Fibroblast of skin of right quadriceps (primary cell): ENCODE measurements at regions not wholly inside any gene's neighbourhood (a gene's known extent, or its start where the extent isn't known, plus 50 kb on each side); places are given as distances from the start of the nearest gene placed in this dataset.
A peak's percentile ranks its signal among the peaks of the same experiment; 100 is the strongest.
"Not testable (repeated sequence)": the region's sequence is repeated elsewhere in the genome, so short reads cannot be mapped to it uniquely, and the experiment has no call there.

Experiments used
- DNase-seq: peaks from one replicate; pipeline ENCODE4 v3.0.0-alpha.2; 2013

DNA sequence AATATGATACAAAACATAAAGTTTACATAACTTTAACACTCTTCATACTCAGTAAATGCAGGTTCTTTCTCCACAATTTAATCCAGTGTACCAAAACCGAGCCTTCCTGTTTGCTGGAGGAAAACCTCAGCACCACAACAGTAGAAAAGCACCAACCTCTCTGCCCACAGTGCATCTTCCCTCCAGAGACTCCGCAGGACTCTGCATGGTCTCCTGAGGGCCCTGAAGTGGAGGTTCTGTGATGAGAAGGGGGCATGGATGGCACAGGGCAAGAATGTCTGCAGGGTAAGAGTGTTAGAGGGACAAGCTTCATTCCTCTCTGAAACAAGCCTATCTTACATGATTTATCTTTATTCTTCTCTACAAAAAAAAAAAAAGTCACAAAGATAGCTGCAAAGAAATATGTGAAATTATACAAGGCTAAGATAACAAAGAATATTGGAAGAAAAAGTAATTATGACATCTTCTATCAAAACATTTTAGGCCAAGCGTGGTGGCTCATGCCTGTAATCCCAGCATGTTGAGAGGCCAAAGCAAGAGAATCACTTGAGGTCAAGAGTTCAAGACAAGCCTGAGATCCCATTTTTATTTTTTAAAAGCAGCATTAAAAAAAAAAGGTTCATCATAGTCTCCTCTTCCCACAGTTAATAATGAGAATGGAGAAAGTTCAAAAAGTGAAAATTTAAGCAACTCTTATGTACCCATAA is 102.0 kb downstream of the VPREB1 start:
- no peak for DNase-seq

DNA sequence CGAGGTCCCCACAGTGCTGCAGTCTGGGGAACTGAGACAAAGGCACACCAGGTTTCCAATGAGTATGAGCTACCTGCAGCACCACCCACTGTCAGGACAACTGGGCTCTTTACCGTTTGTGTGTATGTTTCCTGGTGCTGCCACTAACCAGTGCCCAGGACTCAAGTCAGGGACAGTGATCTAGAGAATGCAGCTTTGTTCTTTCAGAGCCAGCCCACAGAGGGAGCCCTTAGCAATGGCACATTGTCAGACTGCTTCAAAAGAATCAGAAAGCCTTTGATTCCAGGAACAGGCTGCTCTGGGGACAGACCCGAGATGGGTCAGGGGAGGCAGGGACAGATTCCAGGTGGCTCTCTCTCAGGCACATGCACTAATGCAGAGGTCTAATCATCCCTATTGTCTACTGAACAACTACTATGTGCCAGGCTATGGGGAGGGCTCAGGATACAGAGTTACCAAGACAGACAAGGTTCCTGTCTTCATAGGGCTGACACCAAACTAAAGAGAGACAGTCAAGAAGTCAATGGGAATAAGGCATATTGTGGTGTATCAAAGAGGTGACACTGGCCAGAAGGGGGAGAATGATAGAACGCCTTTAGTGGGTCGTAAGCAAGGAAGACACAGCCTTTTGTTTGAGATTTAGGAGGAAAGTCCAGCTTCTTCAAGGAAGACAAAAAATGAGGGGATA is 103.7 kb downstream of the VPREB1 start:
- no peak for DNase-seq

DNA sequence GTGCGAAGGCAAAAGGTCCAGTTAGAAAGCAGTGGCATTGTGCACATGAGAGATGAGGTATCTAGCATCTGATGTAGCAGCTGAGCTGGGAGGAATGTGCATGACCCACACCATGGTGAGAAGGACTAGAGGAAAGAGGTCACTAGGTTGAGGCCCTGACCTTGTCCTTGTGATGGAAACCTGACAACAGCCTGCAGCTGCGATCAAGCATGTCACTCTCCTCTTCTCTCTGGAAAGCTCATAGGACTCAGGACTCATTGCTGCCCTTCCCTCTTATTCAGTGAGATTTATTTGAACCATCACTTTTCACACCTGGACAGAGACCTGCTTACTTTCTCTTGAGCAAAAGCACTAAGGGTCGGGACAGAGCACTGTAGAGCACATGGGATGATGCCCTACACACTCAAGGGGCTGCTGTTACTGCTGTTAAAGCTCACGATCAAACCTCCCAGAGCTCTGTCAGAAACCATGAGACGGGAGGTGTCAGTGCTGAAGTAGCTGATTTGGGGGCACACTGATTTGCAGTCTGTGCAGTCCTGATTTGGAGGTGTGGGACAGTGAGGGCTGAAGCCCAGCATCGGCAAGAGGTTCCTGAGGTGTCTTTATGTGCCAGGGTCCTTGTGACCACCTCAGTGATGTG is 104.3 kb downstream of the VPREB1 start:
- DNase-seq = no peak

DNA sequence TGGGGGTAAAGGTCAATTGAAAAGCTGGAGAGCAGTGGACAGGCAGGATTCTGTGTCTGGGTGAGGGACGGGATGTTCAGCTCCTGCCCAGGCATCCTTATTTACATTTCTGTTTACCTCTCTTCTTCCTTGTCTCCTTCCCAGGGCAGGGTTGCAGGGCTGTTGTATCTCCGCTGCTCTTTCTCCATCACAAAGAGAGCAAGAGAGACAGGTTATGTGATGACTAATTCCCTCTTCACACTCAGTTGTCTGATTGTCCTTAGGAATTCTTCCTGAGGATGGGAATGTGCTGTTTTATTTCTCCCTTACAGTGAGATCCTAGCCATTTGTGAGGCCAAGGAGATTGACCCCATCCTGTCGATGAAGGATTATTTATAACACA is 104.9 kb downstream of the VPREB1 start:
- DNase-seq = no peak

DNA sequence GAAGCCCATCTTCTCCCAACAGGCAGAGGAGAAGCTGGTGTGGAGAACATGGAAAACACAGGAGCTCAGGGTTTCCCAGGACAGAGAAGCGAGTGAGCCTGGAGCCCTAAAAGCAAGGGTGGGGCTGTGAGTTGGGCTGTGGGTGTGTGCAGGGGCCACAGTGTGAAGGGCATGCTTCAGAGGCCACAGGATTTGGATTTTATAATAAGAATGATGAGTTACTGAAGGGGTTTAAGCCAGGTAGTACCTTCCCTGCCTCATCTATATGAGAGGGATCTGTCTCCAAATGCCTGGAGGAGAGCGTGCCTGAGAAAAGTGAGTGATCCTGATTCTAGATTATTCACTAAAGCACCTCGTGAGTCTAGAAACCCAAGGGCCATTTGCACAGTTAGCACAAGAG is 106.8 kb downstream of the VPREB1 start:
- DNase-seq = no peak

DNA sequence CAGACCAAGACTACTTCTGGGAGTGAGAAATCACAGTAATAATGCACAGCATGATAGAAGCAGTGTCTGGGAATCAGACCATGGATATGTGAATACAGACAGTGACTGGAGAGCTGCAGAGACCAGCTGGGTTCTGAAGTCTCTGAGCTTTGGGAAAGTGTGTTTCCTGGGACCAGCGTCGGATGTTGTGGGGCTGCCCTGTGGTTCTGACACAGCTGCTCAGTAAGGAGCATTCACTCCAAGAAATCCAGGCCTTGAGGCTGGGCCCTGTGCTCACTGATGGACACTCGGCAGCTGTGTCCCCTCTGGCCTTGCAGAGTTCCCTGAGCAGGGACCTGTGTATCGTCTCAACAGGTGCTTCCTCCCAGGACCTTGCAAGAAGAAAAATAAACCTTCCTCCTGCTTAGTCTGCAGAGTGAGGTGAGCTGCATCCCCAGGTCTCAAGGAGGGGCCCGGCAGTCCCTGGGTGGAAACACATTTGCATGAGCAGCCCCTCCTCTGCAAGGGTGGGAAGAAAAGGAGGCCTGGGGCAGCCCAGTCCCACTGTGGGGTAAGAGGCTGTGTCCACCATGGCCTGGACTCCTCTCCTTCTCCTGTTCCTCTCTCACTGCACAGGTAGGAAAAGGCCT is 107.9 kb downstream of the VPREB1 start:
- DNase-seq = no peak

DNA sequence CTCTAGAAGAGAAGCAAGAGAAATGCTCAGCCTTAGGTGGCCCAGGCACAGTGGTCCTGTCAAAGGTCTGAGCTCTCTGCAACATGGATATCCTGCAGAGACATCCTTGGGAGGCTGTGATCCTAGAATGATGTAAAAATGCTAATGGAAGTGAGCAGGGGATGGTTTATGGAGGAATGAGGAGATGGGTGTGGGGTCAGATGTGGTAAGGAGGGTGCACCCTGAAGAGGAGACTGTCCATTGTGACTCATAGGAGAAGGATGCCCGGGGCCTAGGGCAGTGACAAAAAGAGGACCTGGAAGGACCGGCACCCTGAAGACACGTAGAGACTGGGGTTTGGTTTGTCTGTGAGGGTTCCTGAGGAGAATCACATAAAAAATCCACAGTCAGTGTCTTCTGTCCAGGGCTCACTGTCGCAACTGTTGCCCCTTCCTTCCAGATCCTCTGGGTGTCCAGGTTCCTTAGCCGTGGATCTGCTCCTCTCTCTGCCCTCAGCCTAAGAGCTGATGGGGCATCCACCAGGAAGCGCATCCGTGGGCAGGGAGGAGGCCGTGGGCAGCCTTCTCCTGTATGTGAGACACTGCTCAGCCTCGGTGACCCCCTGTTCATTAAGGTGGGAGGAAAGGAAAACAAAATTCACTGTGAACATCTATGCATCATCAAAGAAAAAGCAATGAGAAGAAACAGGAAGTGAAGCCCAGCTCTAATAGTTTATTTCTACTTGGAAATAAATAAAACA is 110.7 kb downstream of the VPREB1 start:
- DNase-seq = no peak

DNA sequence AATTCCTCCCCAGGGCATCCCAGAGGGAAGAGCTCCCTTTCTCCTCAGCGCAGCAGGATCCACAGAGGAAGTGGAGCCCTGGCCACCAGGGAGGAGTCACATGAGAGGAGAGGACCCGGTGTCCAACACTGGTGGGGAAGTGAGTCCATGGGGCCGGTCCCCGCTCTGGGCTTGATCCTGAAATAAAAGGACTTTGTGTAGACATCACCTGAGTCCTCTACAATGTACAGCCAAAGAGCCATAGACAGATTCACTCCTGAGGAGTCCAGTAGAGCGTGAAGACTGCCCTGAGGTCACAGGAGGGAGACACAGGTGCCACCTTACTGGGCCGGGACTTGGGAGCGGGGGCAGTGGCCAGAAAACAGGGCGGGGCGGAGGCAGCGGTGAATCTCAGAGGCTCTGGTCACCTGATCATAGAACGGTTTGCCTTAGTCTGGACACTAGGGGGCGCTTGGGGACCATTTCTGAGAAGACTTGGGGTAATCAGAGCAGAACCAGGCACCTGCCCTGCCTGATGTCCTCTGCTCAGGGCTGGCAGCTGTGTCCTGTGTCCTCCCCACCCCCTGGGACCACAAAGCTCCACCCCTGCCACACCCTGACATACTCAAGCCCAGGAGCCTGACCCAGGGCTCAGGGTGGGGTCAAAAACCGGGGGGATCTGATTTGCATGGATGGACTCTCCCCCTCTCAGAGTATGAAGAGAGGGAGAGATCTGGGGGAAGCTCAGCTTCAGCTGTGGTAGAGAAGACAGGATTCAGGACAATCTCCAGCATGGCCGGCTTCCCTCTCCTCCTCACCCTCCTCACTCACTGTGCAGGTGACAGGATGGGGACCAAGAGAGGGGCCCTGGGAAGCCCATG is 112.7 kb downstream of the VPREB1 start:
- DNase-seq = peak; percentile 48

DNA sequence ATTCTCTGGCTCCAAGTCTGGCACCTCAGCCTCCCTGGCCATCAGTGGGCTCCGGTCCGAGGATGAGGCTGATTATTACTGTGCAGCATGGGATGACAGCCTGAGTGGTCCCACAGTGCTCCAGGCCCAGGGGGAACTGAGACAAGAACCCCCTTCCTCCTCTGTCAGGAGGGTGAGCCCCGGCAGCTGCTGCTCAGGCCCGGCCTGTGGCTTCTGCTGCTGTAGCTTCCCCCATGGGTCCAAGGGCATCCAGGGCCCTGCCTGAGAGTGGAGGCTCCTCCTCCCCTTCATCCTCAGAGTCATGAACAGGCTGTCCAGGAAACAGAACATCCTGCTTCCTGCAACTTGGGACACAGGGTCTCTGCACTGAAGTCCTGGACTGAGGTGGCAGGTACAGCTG is 113.6 kb downstream of the VPREB1 start:
- no peak for DNase-seq

DNA sequence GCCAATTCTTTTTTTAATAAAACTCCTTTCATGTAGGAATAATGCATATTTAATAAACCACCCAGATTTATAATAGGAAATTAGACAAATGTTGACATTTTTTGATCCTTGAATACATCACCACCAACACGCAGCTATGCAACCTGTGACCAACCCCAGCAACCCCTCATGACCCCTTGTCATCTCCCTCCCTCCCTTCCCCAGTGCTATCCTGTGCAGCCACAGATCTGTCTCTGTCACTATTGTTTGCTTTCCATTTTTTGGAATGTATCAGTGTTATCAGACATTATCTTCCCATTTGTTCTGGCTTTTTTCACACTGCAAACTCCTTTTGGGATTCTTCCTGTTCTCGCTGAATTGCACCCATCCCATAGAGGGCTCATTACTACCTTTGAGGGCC is 114.1 kb downstream of the VPREB1 start:
- DNase-seq = no peak

DNA sequence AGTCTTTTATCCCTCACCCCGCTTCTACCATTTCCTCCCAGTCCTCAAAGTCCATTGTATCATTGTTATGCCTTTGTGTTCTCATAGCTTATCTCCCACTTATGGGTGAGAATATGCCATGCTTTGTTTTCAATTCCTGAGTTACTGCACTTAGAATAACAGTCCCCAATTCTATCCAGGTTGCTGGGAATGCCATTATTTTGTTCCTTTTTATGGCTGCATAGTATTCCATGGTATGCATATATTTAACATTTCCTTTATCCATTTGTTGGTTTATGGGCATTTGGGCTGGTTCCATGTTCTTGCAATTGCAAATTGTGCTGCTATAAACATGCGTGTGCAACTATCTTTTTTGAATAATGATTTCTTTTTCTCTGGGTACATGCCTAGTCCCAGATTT is 114.9 kb downstream of the VPREB1 start:
- DNase-seq = no peak

DNA sequence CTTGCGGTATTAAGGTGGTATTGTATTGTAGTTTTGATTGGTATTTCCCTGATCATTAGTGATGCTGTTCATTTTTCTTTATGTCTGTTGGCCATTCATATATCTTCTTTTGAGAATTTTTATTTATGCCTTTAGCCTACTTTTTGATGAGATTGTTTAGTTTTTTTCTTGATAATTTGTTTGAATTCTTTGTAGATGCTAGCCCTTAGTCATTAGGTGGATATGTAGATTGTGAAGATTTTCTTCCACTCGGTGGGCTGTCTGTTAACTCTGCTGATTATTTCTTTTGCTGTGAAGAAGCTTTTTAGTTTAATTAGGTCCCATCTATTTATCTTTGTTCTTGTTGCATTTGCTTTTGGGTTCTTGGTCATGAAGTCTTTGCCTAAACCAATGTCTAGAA is 115.4 kb downstream of the VPREB1 start:
- DNase-seq = no peak

DNA sequence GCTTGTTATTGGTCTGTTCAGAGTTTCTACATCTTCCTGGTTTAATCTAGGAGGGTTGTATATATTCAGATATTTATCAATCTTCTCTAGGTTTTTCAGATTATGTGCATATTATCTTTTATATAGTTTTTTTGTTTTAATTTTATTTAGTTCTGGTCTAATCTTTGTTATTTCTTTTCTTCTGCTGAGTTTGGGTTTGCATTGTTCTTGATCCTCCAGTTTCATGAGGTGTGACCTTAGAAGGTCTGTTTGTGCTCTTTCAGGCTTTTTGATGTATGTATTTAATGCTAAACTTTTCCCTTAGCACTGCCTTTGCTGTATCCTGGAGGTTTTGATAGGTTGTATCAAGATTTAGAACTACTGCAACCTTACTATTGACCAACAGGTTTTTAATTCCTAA is 117.7 kb downstream of the VPREB1 start:
- no peak for DNase-seq

DNA sequence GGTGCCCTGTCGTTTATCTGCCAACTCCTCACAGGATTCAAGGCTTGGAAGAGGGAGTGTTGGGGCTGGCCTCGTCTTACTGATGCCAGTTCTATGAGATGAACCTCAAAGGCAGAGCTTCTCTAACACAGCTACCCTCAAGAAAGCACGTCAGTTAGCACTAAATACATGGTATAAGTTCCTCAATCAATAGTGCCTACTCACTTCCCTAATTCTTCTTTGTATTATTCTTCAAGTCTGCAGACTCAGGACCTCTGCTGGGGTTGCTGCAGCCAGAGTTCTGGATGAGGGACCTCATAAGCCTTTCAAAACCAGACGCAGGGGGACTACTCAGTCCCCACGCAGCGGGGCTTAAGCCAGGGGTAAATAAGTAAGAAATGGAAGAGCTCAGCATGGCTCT is 118.3 kb downstream of the VPREB1 start:
- DNase-seq = no peak

DNA sequence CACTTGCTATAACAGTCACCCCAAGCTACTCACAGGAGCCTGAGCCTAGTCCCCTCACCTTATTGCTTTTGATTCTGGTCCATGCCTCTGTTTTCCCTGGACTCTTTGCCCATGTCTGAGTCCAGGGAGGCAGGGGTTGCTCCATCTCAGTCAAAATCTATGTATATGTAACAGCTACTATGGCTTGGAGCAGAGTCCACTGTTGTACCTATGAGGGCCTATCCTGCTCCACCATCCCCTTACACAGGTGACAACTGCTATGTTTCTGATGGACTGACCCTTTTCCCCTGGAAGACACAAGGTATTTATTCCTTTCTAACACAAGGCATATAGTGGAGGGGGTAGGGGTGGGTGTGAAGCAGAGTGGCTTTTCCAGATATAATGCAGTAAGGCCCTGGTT is 119.6 kb downstream of the VPREB1 start:
- no peak for DNase-seq

DNA sequence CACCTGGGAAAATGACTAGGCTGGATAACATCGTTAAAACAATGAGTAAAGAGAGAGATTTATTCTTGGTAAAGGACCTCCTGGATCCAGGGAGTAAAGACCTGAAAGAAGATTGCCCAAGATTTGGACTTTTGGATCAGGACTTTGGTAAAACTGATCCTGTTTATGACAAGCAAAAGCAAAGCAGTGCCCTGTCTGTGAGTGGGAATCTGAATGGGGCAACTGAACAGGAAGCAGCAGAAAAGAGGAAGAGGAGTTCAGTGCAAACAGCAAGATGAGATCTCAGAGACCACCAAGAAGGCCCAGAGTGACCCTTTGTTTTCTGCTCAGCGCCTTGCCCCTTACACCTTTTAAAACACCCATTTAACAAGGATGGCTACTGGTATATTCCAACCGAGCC is 122.0 kb downstream of the VPREB1 start:
- DNase-seq = no peak

DNA sequence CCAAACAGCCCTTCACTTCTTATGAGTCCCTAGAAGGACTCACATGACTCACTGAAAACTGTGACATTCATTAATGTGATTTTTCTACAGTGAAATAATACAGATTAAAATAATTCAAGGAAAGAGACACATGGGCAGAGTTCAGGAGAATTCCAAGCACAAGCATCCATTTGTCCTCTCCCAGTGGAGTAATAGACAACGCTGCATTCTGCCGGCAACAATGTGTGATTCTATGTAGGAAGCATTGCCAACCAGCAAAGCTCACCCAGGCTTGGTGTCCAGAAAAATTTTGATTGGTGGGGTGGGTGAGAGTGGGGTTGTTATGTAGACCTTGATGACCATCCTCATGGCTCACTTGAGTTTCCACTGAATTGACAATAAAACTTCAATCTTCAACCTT is 123.9 kb downstream of the VPREB1 start:
- no peak for DNase-seq

DNA sequence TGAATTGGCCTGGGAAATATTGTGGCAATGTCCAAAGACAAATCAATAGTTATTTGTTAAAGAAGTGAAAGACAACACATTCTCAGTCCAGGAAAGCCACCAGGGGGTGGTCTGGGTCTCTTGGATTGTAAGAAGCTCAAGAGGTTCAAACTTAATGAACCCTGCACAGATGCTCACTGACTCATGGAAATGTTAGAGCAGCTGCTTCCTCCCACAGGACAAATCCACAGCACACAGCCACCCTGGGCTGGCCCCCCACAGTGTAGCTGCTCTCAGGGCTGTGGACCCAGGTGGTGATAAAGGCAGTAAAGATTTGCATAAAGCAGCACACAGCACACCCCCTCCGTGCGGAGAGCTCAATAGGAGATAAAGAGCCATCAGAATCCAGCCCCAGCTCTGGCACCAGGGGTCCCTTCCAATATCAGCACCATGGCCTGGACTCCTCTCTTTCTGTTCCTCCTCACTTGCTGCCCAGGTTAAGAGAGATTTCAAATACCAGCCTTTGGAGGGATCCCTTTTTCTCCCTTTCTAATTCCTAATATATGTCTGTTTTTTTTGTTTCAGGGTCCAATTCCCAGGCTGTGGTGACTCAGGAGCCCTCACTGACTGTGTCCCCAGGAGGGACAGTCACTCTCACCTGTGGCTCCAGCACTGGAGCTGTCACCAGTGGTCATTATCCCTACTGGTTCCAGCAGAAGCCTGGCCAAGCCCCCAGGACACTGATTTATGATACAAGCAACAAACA is 124.8 kb downstream of the VPREB1 start:
- DNase-seq = not testable (repeated sequence)

DNA sequence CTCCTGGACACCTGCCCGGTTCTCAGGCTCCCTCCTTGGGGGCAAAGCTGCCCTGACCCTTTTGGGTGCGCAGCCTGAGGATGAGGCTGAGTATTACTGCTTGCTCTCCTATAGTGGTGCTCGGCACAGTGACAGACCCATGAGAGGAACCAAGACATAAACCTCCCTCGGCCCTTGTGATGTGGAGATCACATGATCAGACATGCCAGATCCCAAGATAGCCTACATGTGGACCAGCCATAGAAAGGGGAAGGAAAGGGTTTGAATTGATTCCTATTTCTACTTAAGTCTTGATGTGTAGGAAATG is 125.3 kb downstream of the VPREB1 start:
- no peak for DNase-seq

DNA sequence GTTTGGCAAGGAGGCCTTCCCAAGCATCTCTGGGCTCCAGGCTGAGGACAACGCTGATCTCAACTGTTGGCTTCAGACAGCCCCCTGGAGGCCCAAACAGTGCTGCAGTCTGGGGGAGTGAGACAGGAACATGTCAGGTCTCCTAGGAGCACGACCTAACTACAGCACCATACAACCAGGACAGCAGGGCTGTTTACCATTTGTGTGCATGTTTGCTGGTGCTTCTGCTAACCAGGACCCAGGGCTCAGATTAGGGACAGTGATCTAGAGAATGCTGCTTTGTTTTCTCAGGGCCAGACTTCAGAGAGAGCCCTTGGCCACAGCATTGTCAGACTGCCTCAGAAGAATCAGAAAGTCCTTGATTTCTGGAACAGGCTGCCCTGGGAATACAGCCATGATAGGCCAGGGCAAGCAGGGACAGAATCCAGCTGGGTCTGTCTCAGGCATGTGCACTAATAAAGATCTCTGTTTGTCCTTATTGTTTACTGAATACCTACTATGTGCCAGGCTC is 126.5 kb downstream of the VPREB1 start:
- no peak for DNase-seq

DNA sequence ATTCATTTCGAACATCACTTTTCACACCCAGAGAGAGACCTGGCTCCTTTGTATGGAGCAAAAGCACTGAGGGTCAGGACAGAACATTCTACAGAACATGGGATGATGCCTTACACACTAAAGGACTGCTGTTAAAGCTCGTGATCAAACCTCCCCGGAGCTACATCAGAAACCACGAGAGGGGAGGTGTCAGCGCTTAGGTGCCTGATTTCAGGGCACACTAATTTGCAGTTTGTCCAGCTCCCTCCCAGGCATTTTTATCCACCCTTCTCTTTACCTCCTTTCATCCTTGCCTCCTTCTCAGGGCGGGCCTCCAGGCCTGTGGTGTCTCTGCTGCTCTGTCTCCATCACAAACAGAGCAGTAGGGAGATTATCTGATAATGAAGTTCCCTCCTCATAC is 127.5 kb downstream of the VPREB1 start:
- no peak for DNase-seq

DNA sequence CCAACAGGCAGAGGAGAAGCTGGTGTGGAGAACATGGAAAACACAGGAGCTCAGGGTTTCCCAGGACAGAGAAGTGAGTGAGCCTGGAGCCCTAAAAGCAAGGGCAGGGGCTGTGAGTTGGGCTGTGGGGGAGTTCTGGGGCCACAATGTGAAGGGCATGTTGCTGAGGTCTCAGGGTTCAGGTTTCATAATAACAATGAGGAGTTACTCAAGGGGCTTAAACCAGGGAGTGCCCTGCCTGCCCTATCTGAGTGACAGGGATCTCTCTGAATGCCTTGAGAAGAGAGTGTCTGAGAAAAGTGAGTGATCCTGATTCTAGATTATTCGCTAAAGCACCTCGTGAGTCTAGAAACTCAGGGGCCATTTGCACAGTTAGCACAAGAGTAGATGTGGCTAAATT is 129.6 kb downstream of the VPREB1 start:
- no peak for DNase-seq
